Right forelimb (tissue), 1 donor: ENCODE measurements at regions not wholly inside any gene's neighbourhood (a gene's known extent, or its start where the extent isn't known, plus 50 kb on each side); places are given as distances from the start of the nearest gene placed in this dataset.
"Not testable (repeated sequence)": the region's sequence is repeated elsewhere in the genome, so short reads cannot be mapped to it uniquely, and the experiment has no call there.

Source experiments
- DNase-seq: peaks from one replicate; pipeline ENCODE4 v3.0.0-alpha.2; 2018

- no peak for DNase-seq
Observed at GRCh38 chr16:65828296-65828695, 538.2 kb upstream of the CDH5 start.

GRCh38 chr16:65827231-65827630 is 539.3 kb upstream of the CDH5 start:
- no peak for DNase-seq

GRCh38 chr16:65825191-65825856 is 541.2 kb upstream of the CDH5 start:
- DNase-seq, result no peak

GRCh38 chr16:65822148-65822547 is 544.3 kb upstream of the CDH5 start:
- no peak for DNase-seq

- no peak for DNase-seq
Observed at GRCh38 chr16:65819136-65819898, 547.2 kb upstream of the CDH5 start.

GRCh38 chr16:65817799-65818198 is 548.7 kb upstream of the CDH5 start:
- no peak for DNase-seq

- no peak for DNase-seq
Observed at GRCh38 chr16:65817066-65817465, 549.4 kb upstream of the CDH5 start.

GRCh38 chr16:65816556-65816955 is 549.9 kb upstream of the CDH5 start:
- DNase-seq, result no peak

- no peak for DNase-seq
Observed at GRCh38 chr16:65815707-65816106, 550.8 kb upstream of the CDH5 start.

- not testable (repeated sequence) for DNase-seq
Observed at GRCh38 chr16:65813879-65814278, 552.6 kb upstream of the CDH5 start.

- DNase-seq, result no peak
Observed at GRCh38 chr16:65809627-65810026, 556.9 kb upstream of the CDH5 start.

GRCh38 chr16:65808790-65809189 is 557.7 kb upstream of the CDH5 start:
- no peak for DNase-seq

- no peak for DNase-seq
Observed at GRCh38 chr16:65807858-65808257, 558.6 kb upstream of the CDH5 start.

- DNase-seq, result not testable (repeated sequence)
Observed at GRCh38 chr16:65805704-65806103, 560.8 kb upstream of the CDH5 start.

- DNase-seq, result no peak
Observed at GRCh38 chr16:65796481-65796880, 570.0 kb upstream of the CDH5 start.

- DNase-seq, result no peak
Observed at GRCh38 chr16:65794973-65795372, 571.5 kb upstream of the CDH5 start.

- no peak for DNase-seq
Observed at GRCh38 chr16:65793781-65794180, 572.7 kb upstream of the CDH5 start.

- no peak for DNase-seq
Observed at GRCh38 chr16:65790768-65791167, 575.7 kb upstream of the CDH5 start.

- no peak for DNase-seq
Observed at GRCh38 chr16:65789161-65789945, 577.1 kb upstream of the CDH5 start.

GRCh38 chr16:65788434-65789140 is 577.9 kb upstream of the CDH5 start:
- no peak for DNase-seq

GRCh38 chr16:65787921-65788320 is 578.6 kb upstream of the CDH5 start:
- DNase-seq, result no peak

- DNase-seq, result peak; percentile 60
Observed at GRCh38 chr16:65786916-65787315, 579.6 kb upstream of the CDH5 start.
